Uterus (tissue), 3 donors: ENCODE measurements at regions not wholly inside any gene's neighbourhood (a gene's known extent, or its start where the extent isn't known, plus 50 kb on each side); places are given as distances from the start of the nearest gene placed in this dataset.

Source experiments
- DNase-seq, 2 donors: peaks; one replicate each; pipeline ENCODE4 v3.0.0-alpha.2; 2019 to 2020
- H3K27ac ChIP-seq, 2 donors: fragments of 200-600 bp; sonication (generic); 1 replicate in 1 of 2; 2 replicates in 1 of 2; pipeline ENCODE4 v1.5.1; 2016 to 2018
- H3K27me3 ChIP-seq, 2 donors: fragments of 200-600 bp; sonication (generic); one replicate each; pipeline ENCODE4 v1.5.1; 2018 to 2019; ENCODE audit warnings: control low read depth in 1 of 2
- H3K36me3 ChIP-seq, 2 donors: fragments of 200-600 bp; sonication (generic); one replicate each; pipeline ENCODE4 v1.5.1; 2019; ENCODE audit warnings: control low read depth in 1 of 2
- H3K4me1 ChIP-seq, 2 donors: fragments of 200-600 bp; sonication (generic); one replicate each; pipeline ENCODE4 v1.5.1; 2018 to 2019; ENCODE audit warnings: control low read depth in 1 of 2
- H3K4me3 ChIP-seq, 2 donors: fragments of 200-600 bp; sonication (generic); 1 replicate in 1 of 2; 2 replicates in 1 of 2; pipeline ENCODE4 v1.5.1; 2018 to 2019; ENCODE audit warnings: mild to moderate bottlenecking in 1 of 2
- H3K9me3 ChIP-seq, 2 donors: fragments of 200-600 bp; sonication (generic); one replicate each; pipeline ENCODE4 v1.5.1; 2019; ENCODE audit warnings: control low read depth in 1 of 2
- POLR2A ChIP-seq, 2 donors: fragments of 450-650 bp; IDR thresholded peaks; one replicate each; pipeline ENCODE4 v1.6.1; 2016; ENCODE audit warnings: antibody characterized with exemption in 2 of 2, mild to moderate bottlenecking in 1 of 2, moderate library complexity in 1 of 2
- intact Hi-C: fragments of 100-400 bp; cut with DNase I; formaldehyde crosslinking; loops from one replicate; pipeline ENCODE4 v1.15.1; 2023; ENCODE audit warnings: low total_unique reads
- TF ChIP-seq, protein P1 (sequence below), 4 experiments: fragments of 200-600 bp in 2 of 4; fragments of 450-650 bp in 2 of 4; sonication (generic) in 2 of 4; IDR thresholded peaks; one replicate each; pipeline ENCODE4 v1.5.1; 2016 to 2019; ENCODE audit warnings: antibody characterized with exemption in 4 of 4, mild to moderate bottlenecking in 2 of 4, moderate library complexity in 1 of 4
- donor health status: DM: yes; HTN: yes; CAD: no.

DNA sequence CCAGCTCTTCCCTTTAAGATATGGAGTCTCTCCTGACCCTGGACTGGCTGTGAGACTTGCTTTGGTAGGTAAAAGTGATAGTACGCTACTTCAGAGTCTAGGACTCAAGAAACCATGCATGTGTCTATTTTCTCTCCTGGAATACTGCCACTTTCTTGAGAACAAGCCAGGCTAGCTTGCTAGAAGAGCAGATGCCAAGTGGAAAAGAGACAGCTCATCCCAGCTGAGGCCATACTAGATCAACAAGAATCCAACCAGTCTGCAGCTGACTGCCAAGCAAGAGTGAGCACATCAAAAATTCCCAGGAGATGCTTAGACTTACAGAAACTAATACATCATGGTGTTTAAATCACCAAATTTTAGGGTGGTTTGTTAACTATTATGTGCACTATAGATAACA, 208.3 kb upstream of the RBMS3 start:
- no peak for DNase-seq
- Histone ChIP-seq H3K9me3 (no peaks in the 10 kb centered on the region), H3K4me3 (no peak overlapping the region), H3K36me3 (no peaks in the 10 kb centered on the region), H3K27ac (no peak overlapping the region), H3K4me1 (no peaks in the 10 kb centered on the region), H3K27me3 (no peaks in the 10 kb centered on the region)
- intact Hi-C loops, result no loop called here
- TF ChIP-seq POLR2A (IDR thresholded peaks at IDR 0.05), result no peak
- TF ChIP-seq, protein P1, sequence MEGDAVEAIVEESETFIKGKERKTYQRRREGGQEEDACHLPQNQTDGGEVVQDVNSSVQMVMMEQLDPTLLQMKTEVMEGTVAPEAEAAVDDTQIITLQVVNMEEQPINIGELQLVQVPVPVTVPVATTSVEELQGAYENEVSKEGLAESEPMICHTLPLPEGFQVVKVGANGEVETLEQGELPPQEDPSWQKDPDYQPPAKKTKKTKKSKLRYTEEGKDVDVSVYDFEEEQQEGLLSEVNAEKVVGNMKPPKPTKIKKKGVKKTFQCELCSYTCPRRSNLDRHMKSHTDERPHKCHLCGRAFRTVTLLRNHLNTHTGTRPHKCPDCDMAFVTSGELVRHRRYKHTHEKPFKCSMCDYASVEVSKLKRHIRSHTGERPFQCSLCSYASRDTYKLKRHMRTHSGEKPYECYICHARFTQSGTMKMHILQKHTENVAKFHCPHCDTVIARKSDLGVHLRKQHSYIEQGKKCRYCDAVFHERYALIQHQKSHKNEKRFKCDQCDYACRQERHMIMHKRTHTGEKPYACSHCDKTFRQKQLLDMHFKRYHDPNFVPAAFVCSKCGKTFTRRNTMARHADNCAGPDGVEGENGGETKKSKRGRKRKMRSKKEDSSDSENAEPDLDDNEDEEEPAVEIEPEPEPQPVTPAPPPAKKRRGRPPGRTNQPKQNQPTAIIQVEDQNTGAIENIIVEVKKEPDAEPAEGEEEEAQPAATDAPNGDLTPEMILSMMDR (IDR thresholded peaks at IDR 0.05), result no peak

DNA sequence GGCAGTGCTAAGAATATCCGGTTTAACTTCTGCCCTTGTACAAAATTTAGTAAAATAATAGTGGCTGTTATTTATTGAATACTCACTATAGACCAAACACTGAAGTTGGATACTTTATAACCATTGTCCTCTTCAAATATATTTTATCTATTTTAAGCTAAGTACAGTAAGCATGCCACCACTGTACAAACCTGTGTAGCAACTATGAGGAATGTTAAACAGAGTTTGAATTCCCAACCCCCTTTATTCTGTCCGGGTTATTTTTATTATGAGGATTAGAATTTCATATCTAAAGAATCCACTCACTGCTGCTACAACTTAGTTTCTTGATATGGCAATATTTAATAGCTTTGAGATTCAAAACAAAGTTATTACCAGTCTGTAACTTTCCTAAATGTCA, 203.5 kb upstream of the RBMS3 start:
- DNase-seq, result no peak
- no peaks in the 10 kb centered on the region for H3K4me1 ChIP-seq
- H3K4me3 ChIP-seq, result no peak overlapping the region
- H3K36me3 ChIP-seq, result no peaks in the 10 kb centered on the region
- H3K27ac ChIP-seq, result no peak overlapping the region
- H3K9me3 ChIP-seq, result no peaks in the 10 kb centered on the region
- no peaks in the 10 kb centered on the region for H3K27me3 ChIP-seq
- intact Hi-C loops, result no loop called here
- no peak for TF ChIP-seq POLR2A (IDR thresholded peaks at IDR 0.05)
- TF ChIP-seq, protein P1 (IDR thresholded peaks at IDR 0.05), result no peak

- Histone ChIP-seq H3K9me3 (no peaks in the 10 kb centered on the region), H3K36me3 (no peaks in the 10 kb centered on the region), H3K27ac (no peak overlapping the region), H3K4me1 (no peaks in the 10 kb centered on the region), H3K27me3 (no peaks in the 10 kb centered on the region), H3K4me3 (no peak overlapping the region)
- DNase-seq, result no peak
- intact Hi-C loops, result no loop called here
- TF ChIP-seq, protein P1 (IDR thresholded peaks at IDR 0.05), result no peak
- TF ChIP-seq POLR2A (IDR thresholded peaks at IDR 0.05), result no peak
These were observed 201.5 kb upstream of the RBMS3 start for GRCh38 chr3:29079358-29079757.

DNA sequence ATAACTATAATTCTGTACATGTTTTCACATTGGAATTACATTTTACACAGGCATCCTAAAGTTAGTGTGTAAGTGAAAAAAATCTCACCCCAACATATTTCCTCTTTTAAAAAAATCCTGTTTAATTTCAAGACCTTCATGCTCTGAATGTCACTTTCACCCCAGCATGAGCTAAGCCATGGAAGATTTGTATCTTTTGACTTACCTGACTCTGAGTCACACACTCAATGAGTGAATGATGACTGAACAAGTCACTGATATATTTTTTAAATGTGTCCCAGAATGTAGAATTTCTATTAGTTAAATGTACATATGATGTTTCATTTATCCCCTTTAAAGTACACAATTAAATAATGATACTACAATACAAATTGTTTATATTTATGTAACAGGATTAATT, 199.9 kb upstream of the RBMS3 start:
- no peaks in the 10 kb centered on the region for H3K27me3 ChIP-seq
- H3K27ac ChIP-seq, result no peak overlapping the region
- TF ChIP-seq, protein P1 (IDR thresholded peaks at IDR 0.05), result no peak
- TF ChIP-seq POLR2A (IDR thresholded peaks at IDR 0.05), result no peak
- no peak overlapping the region for H3K4me3 ChIP-seq
- H3K4me1 ChIP-seq, result no peaks in the 10 kb centered on the region
- DNase-seq, result no peak
- no peaks in the 10 kb centered on the region for H3K9me3 ChIP-seq
- H3K36me3 ChIP-seq, result no peaks in the 10 kb centered on the region
- intact Hi-C loops, result no loop called here

- intact Hi-C loops, result no loop called here
- H3K4me3 ChIP-seq, result no peak overlapping the region
- no peaks in the 10 kb centered on the region for H3K9me3 ChIP-seq
- no peak overlapping the region for H3K27ac ChIP-seq
- H3K27me3 ChIP-seq, result no peaks in the 10 kb centered on the region
- H3K36me3 ChIP-seq, result no peaks in the 10 kb centered on the region
- DNase-seq, result no peak
- H3K4me1 ChIP-seq, result no peaks in the 10 kb centered on the region
- TF ChIP-seq, protein P1 (IDR thresholded peaks at IDR 0.05), result no peak
- TF ChIP-seq POLR2A (IDR thresholded peaks at IDR 0.05), result no peak
These were observed 197.8 kb upstream of the RBMS3 start for GRCh38 chr3:29083081-29083480.
